ENCODE measurements at regions not wholly inside any gene's neighbourhood (a gene's known extent, or its start where the extent isn't known, plus 50 kb on each side); places are given as distances from the start of the nearest gene placed in this dataset.

GRCh38 chr10:130454543-130455000 lies 318.4 kb downstream of the GLRX3 start:
- no peak for TF ChIP-seq CTCF (IDR thresholded peaks at IDR 0.05)
- no peak for TF ChIP-seq POLR2AphosphoS5 (IDR thresholded peaks at IDR 0.05)
- no peak for TF ChIP-seq POLR2A (IDR thresholded peaks at IDR 0.05)
